GM12872 (cell line): ENCODE measurements at regions not wholly inside any gene's neighbourhood (a gene's known extent, or its start where the extent isn't known, plus 50 kb on each side); places are given as distances from the start of the nearest gene placed in this dataset.

Source experiments
- TF ChIP-seq, protein P1 (sequence below): IDR thresholded peaks from 3 replicates; pipeline ENCODE4 v1.5.1; 2011; ENCODE audit warnings: low read depth, mild to moderate bottlenecking, low read length, moderate library complexity; ENCODE audit not compliant: insufficient read depth

DNA sequence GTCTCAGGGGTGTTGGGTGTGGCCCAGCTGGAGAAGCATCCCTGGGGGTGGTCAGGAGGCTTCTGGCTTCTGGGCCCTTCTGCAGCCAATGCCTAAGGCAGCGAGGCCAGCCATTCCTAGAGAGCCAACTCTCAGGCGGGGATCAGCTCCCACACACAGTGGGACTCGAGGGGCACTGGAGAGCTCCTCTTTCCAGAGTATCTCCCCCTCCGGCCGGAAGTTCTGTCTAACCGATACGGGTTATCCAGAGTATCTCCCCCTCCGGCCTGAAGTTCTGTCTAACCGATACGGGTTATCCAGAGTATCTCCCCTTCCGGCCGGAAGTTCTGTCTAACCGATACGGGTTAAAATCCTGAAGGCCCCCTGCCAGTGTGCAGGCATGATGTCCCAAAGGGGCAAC is 71.2 kb upstream of the B3GAT1 start:
- TF ChIP-seq, protein P1, sequence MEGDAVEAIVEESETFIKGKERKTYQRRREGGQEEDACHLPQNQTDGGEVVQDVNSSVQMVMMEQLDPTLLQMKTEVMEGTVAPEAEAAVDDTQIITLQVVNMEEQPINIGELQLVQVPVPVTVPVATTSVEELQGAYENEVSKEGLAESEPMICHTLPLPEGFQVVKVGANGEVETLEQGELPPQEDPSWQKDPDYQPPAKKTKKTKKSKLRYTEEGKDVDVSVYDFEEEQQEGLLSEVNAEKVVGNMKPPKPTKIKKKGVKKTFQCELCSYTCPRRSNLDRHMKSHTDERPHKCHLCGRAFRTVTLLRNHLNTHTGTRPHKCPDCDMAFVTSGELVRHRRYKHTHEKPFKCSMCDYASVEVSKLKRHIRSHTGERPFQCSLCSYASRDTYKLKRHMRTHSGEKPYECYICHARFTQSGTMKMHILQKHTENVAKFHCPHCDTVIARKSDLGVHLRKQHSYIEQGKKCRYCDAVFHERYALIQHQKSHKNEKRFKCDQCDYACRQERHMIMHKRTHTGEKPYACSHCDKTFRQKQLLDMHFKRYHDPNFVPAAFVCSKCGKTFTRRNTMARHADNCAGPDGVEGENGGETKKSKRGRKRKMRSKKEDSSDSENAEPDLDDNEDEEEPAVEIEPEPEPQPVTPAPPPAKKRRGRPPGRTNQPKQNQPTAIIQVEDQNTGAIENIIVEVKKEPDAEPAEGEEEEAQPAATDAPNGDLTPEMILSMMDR = no peak

DNA sequence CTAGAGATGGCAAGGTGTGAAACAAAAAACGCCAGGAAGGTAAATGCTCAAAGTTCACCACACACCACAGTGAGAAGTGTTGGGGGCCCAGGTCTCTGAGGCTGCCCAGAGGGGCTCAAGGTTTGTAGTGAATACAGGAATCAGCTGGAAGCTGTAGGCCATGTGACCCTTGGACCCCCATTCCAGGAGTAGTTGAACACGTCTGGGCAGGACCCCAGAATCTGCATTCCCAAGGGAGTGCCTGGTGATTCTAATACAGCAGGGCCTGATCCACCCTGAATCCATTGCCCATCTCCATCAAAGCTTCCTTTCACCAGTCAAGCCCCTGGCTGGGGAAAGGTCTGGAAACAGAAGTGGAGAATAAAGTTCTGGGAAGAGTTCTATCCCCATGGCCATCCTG is 70.8 kb upstream of the B3GAT1 start:
- TF ChIP-seq, protein P1 = no peak

DNA sequence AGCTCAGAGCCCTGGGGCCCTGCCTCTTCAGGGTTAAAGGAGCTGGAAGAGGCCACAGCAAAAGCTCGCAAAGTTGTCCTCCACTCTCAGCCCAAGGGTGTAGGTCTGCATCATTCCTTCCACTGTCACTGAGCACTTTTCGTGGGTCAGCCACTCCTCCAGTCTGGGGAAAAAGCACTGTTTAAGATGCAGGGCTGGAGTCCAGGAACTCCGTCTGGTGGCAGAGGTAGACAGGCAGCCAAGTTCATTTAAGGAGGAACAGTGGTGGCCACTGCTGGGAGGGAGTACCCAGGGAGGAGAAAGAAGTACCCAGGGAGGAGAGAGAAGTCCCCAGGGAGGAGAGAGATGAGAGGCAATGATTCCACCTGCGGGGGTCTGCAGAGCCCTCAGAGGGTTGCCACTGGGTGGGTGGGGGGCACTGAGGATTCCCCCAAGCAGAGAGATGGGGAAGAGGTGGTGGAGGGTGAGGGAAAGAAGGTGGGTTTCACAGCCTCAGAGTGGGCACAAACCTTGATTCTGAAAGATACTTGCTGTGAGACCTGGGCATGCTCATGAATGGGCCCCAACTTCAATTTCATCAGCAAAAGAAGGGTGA is 70.0 kb upstream of the B3GAT1 start:
- TF ChIP-seq, protein P1 = no peak

- TF ChIP-seq, protein P1 = no peak
Measured at GRCh38 chr11:134481135-134481534, 69.1 kb upstream of the B3GAT1 start.

DNA sequence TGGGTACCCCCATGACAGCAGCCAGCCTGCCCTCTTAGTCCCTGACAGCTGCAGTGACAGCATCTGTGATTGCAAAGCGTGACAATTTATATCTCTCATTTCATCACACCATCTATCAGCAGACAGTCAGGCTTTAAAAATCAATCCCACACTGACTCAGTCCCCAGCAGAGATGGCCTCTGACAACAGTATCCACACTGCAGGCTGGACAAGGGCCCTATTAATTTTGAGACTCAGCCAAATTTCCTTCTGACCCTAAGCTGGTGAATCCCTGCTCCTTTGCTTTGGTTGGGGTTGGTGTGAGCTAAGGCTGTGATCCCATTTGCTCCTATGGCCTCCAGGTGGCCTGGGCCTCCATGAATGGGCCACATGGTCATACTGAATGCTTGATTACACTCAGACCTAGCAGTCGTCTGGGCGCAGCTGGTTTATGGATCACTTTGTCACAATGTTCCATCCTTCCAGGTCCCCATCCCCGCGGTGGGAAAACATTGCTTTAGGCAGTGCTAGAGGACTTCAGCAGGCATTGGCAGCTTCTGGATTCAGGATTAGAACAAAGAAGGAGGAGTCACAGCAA is 68.2 kb upstream of the B3GAT1 start:
- TF ChIP-seq, protein P1 = no peak

- TF ChIP-seq, protein P1 = no peak
Measured at GRCh38 chr11:134479206-134480135, 67.4 kb upstream of the B3GAT1 start.

DNA sequence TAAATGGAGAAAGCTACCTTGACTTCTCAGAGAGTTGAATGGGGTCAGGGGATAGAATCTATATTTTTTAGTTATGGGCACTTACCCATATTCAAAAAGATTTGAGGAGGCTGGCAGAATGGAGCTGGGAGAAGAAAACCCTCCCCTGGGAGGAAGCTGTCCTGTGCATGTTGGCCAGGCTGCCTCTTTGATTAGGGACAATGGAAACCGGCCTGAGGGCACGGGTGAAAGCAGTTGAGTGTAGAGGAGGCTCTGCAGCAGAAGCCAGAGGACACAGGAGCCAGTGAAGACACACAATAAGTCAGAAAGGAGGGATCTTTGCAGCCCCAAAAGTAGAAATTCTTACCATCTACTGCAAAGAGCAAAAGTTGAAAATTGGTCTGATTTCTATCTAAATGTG is 66.6 kb upstream of the B3GAT1 start:
- TF ChIP-seq, protein P1 = no peak
